ENCODE measurements at regions not wholly inside any gene's neighbourhood (a gene's known extent, or its start where the extent isn't known, plus 50 kb on each side); places are given as distances from the start of the nearest gene placed in this dataset.

DNA sequence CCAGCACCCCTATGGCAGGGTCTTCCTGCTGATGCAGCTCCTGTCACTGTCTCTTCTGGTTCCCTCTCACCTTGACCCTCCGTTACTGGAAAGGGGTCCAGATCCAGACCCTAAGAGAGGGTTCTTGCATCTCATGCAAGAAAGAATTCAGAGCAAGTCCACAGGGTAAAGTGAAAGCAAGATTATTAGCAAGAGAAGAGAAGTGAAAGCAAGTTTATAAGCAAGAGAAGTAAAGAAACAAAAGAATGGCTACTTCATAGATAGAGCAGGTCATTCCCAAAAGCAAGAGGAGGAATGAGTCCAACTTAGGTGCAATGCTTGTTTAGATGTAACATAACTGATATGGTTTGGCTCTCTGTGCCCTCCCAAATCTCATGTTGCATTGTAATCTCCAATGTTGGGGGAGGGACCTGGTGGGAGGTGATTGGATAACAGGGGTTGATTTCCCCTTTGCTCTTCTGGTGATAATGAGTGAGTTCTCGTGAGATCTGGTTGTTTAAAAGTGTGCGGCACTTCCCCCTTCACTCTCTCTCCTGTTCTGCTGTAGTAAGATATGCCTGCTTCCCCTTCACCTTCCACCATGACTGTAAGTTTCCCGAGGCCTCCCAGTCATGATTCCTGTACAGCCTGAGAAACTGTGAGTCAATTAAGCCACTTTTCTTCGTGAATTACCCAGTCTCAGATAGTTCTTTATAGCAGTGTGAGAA is 183.3 kb downstream of the MED10 start:
- TF ChIP-seq CTCF (IDR thresholded peaks at IDR 0.05; ENCODE audit: insufficient read depth, low read length, poor library complexity, severe bottlenecking): no peak
- Histone ChIP-seq H3K36me3 (ENCODE audit: control insufficient read depth, insufficient read depth, low read length) (no peaks in the 10 kb centered on the region), H3K4me3 (ENCODE audit: low read depth, low read length) (no peak overlapping the region), H3K27me3 (ENCODE audit: control insufficient read depth, insufficient read depth, low read length) (no peaks in the 10 kb centered on the region)
- DNase-seq (ENCODE audit: low read depth): no peak

- H3K36me3 ChIP-seq (ENCODE audit: control insufficient read depth, insufficient read depth, low read length): no peaks in the 10 kb centered on the region
- no peak for DNase-seq (ENCODE audit: low read depth)
- TF ChIP-seq CTCF (IDR thresholded peaks at IDR 0.05; ENCODE audit: insufficient read depth, low read length, poor library complexity, severe bottlenecking): no peak
- H3K4me3 ChIP-seq (ENCODE audit: low read depth, low read length): no peak overlapping the region
- no peaks in the 10 kb centered on the region for H3K27me3 ChIP-seq (ENCODE audit: control insufficient read depth, insufficient read depth, low read length)
Measured at GRCh38 chr5:6194261-6194875, 184.0 kb downstream of the MED10 start.

DNA sequence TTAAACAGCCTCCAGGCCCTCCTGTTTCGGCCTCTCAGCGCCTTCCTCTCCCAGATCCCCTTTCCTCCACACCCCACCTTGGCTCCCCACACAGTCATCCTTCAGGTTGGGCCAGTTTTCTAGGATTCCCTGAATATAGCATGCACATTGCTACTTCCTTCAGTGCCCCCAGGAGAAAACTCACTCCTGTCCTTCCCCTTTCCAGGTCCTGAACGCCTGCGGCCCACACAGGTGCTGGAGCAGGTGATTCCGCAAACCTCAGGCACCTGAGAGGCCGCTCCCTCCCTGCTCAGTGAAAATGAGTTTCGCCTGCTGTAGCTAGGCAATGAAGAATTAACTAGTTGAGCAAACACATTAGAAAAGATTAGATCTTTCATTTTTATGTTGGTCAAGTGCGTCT is 185.0 kb downstream of the MED10 start:
- no peak for TF ChIP-seq CTCF (IDR thresholded peaks at IDR 0.05; ENCODE audit: insufficient read depth, low read length, poor library complexity, severe bottlenecking)
- no peak for DNase-seq (ENCODE audit: low read depth)
- H3K36me3 ChIP-seq (ENCODE audit: control insufficient read depth, insufficient read depth, low read length): no peaks in the 10 kb centered on the region
- no peak overlapping the region for H3K4me3 ChIP-seq (ENCODE audit: low read depth, low read length)
- no peaks in the 10 kb centered on the region for H3K27me3 ChIP-seq (ENCODE audit: control insufficient read depth, insufficient read depth, low read length)

- H3K27me3 ChIP-seq (ENCODE audit: control insufficient read depth, insufficient read depth, low read length): no peaks in the 10 kb centered on the region
- H3K4me3 ChIP-seq (ENCODE audit: low read depth, low read length): no peak overlapping the region
- no peak for TF ChIP-seq CTCF (IDR thresholded peaks at IDR 0.05; ENCODE audit: insufficient read depth, low read length, poor library complexity, severe bottlenecking)
- H3K36me3 ChIP-seq (ENCODE audit: control insufficient read depth, insufficient read depth, low read length): no peaks in the 10 kb centered on the region
- DNase-seq (ENCODE audit: low read depth): no peak
Measured at GRCh38 chr5:6190838-6191237, 187.5 kb downstream of the MED10 start.

DNA sequence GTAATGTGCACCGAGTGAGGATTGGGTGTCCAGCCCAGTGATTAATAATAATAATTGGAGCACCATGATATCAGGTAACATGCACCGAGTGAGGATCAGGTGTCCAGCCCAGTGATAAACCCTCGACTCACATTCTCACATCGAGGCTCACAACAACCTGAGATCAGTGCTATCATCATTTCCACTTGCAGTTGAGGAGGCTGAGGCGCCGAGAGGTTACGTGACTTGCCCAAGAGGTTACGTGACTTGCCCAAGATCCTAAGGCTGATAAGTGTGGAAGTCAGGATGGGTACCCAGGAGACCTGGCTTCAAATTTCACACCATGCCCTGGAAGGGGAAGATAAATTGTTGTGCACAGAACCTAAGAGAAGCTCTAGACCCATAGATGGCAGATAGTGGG is 189.4 kb downstream of the MED10 start:
- Histone ChIP-seq H3K36me3 (ENCODE audit: control insufficient read depth, insufficient read depth, low read length) (no peaks in the 10 kb centered on the region), H3K27me3 (ENCODE audit: control insufficient read depth, insufficient read depth, low read length) (no peaks in the 10 kb centered on the region), H3K4me3 (ENCODE audit: low read depth, low read length) (no peak overlapping the region)
- no peak for TF ChIP-seq CTCF (IDR thresholded peaks at IDR 0.05; ENCODE audit: insufficient read depth, low read length, poor library complexity, severe bottlenecking)
- no peak for DNase-seq (ENCODE audit: low read depth)

- Histone ChIP-seq H3K36me3 (ENCODE audit: control insufficient read depth, insufficient read depth, low read length) (no peaks in the 10 kb centered on the region), H3K4me3 (ENCODE audit: low read depth, low read length) (no peak overlapping the region), H3K27me3 (ENCODE audit: control insufficient read depth, insufficient read depth, low read length) (no peaks in the 10 kb centered on the region)
- no peak for DNase-seq (ENCODE audit: low read depth)
- no peak for TF ChIP-seq CTCF (IDR thresholded peaks at IDR 0.05; ENCODE audit: insufficient read depth, low read length, poor library complexity, severe bottlenecking)
Measured at GRCh38 chr5:6188344-6188743, 190.0 kb downstream of the MED10 start.
